Stimulated activated CD4-positive, alpha-beta T cell treated with anti-CD3 and anti-CD28 coated beads, Interleukin-15, amount 100 ng/mL, for 1 hour (primary cell): ENCODE measurements at regions not wholly inside any gene's neighbourhood (a gene's known extent, or its start where the extent isn't known, plus 50 kb on each side); places are given as distances from the start of the nearest gene placed in this dataset.

Experiments used
- DNase-seq, 2 donors: peaks; one replicate each; pipeline ENCODE4 v3.0.0-alpha.2; 2020; ENCODE audit warnings: low read depth in 1 of 2, low spot score in 1 of 2

DNA sequence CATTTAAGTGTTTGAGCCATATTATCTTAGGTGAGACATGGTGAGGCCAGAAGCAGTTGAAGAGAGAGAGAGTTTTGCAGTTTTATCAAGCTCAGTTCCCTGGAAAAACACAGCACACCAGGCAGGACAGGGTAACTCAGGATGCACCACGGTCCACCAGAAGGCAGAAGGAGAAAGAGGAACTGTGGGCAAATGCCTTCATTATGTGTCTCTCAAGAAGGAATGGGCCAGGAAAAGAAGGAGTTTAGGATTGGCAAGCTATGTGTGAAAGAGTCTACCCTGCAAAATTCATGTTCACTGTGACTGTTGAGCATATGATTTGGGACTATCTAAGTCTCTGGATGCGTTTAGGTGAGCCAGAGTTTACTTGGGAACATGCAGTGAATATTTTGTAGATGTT, 934.5 kb upstream of the MIR17HG start:
- no peak for DNase-seq

DNA sequence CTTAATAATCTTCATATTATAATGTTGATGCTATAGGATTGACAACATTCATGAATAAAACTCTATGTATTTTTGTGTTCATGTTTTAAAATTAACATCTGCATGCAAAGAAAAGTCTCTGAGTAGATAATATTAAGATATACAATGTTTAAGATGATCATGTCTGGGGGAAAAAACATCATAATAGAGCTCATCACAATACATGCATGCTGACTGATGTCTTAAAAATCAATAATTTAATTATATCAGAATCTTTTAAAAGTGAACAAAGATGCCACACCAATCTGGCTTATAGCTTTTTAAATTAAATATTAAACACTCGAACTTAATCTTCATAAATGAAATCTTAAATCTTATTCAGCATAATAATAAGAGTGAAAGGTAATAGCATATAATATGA, 933.9 kb upstream of the MIR17HG start:
- no peak for DNase-seq

- DNase-seq = no peak
These were observed 932.5 kb upstream of the MIR17HG start for GRCh38 chr13:90414691-90415596.

- no peak for DNase-seq
These were observed 931.6 kb upstream of the MIR17HG start for GRCh38 chr13:90415902-90416301.

DNA sequence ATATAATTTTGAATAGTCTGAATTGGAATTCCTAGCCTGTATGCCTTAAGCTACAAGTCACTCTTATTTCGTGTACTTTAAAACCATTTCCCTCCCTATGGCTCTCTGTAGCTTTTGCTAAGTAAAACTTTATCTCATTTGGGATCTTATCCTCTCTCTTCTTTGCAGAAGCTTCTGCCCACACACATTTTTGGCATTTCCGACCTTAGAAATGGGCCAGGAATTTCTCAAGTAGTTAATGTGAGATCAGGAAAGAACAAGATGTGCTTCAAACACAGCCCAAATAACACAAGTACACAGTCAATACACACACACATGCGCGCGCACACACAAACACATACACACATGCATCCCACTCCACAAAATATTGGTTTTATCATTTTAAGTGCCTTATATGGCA, 931.0 kb upstream of the MIR17HG start:
- DNase-seq = no peak

DNA sequence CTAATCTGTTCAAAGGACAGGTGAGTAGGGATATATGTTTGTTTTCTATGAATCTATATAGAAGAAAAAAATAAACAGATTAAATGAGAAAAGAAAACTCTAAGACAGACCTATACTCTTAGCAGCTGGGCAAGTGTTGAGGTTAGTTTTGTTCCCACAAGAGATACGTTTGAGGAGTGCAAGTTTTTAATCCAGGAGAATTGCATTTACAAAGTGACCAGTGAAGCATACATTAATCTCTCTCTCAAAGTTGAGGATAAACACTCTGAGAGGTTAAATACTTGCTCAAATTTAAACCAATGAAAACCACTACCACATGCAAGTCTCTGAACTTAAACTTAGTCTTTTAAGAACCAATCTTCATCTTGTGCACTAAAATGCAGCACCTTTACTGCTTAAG, 930.5 kb upstream of the MIR17HG start:
- no peak for DNase-seq

GRCh38 chr13:90420683-90421082, 926.8 kb upstream of the MIR17HG start:
- no peak for DNase-seq

- no peak for DNase-seq
These were observed 919.9 kb upstream of the MIR17HG start for GRCh38 chr13:90427322-90428272.

- no peak for DNase-seq
These were observed 918.8 kb upstream of the MIR17HG start for GRCh38 chr13:90428522-90429210.

DNA sequence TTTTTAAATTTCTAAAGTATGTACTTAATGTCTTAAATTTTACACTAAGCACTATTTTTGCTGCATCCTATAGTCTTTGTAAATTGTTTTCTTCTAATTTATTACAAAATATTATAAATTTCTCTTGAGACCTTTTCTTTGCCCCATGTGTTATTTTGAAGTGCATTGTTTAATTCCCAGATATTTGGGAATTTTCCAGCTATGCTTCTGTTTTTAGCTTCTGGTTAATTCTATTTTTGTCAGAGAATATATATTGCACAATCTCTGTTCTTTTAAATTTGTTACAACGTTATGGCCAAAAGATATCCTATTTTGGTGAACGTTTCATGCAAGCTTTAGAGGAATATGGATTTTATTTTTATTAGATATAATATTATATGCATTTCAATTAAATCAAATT, 917.4 kb upstream of the MIR17HG start:
- no peak for DNase-seq

DNA sequence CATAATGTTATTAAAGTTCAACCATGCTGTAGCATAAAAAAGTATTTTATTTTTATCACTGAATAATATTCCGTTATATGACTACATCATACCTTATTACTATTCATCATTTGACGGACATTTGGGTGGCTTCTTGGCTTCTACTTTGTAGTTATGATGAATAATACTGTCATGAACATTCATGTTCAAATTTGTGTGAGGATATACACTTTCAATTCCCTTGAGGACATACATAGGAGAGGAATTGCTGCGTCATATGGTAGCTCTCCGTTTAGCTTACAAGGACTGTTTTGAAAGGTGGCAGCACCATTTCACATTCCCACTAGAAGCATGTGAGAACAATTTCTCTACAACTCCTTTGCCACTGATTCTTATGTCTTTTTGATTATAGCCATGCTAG, 910.8 kb upstream of the MIR17HG start:
- DNase-seq = no peak

DNA sequence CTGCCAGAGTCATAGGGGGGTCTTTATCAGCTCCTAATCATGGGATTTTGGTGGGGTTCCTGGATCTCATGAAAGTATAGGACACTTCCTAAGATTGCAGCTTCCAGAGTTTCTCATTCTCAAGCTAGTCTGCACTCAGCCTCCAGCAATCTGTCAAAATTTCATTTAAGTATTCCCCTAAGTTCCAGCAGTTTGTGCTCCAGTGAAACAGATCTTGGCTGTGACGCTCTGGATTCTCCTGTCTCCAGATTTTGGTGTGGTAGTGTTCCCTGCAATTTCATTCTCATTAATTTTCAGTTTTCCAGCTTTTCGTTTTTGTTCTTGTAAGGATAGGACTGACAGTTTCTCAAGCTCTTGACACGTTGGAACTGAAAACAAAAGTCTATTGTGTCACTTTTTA, 908.9 kb upstream of the MIR17HG start:
- DNase-seq = no peak

- DNase-seq = no peak
These were observed 904.2 kb upstream of the MIR17HG start for GRCh38 chr13:90443268-90443667.

GRCh38 chr13:90444232-90444631, 903.3 kb upstream of the MIR17HG start:
- no peak for DNase-seq

DNA sequence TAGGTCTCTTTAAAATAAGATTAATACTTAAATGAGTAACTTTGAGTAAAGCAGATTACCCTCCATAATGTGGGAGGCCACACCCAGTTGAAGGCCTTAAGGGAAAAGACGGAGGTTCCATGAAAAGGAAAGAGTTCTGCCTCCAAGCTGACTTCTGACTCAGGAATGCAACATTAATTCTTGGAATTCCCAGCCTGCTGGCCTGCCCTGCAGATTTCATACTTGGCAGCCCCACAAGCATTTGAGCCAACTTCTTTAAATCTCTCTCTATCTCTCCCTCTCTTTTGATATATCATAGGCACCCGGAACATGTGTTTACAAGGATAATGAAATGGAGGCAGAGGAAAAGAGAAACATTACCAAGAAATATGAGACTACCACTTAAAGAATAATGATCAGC, 902.3 kb upstream of the MIR17HG start:
- DNase-seq = no peak

- no peak for DNase-seq
These were observed 900.3 kb upstream of the MIR17HG start for GRCh38 chr13:90447034-90447733.

- no peak for DNase-seq
These were observed 899.8 kb upstream of the MIR17HG start for GRCh38 chr13:90447734-90448101.

- DNase-seq = no peak
These were observed 898.9 kb upstream of the MIR17HG start for GRCh38 chr13:90448466-90449037.

GRCh38 chr13:90453342-90453741, 894.1 kb upstream of the MIR17HG start:
- DNase-seq = no peak

- no peak for DNase-seq
These were observed 893.4 kb upstream of the MIR17HG start for GRCh38 chr13:90454002-90454636.
